UCSD-AML1 (cell line): ENCODE measurements at regions not wholly inside any gene's neighbourhood (a gene's known extent, or its start where the extent isn't known, plus 50 kb on each side); places are given as distances from the start of the nearest gene placed in this dataset.
"Not testable (repeated sequence)": the region's sequence is repeated elsewhere in the genome, so short reads cannot be mapped to it uniquely, and the experiment has no call there.

Source experiments
- DNase-seq: peaks from one replicate; lab custom pipeline; 2025; ENCODE audit not compliant: unreplicated experiment; lab: John Stamatoyannopoulos, UW

DNA sequence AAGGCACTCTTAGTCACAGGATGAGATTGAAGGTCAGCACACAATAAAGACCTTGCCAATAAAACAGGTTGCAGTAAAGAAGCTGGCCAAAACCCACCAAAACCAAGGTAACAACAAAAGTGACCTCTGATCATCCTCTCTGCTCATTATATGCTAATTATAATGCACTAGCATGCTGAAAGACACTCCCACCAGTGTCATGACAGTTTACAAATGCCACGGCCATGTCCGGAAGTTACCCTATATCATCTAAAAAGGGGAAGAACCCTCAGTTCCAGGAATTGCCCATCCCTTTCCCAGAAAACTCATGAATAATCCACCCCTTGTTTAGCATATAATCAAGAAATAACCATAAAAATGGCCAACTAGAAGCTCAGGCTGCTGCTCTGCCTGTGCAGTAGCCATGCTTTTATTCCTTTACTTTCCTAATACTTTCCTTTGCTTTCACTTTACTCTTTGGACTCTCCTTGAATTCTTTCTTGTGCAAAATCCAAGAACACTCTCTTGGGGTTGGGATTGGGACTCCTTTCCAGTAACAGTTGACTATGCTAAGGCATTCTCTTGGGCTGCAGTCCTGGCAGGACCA is 527.3 kb upstream of the MAP3K7 start:
- DNase-seq: no peak

DNA sequence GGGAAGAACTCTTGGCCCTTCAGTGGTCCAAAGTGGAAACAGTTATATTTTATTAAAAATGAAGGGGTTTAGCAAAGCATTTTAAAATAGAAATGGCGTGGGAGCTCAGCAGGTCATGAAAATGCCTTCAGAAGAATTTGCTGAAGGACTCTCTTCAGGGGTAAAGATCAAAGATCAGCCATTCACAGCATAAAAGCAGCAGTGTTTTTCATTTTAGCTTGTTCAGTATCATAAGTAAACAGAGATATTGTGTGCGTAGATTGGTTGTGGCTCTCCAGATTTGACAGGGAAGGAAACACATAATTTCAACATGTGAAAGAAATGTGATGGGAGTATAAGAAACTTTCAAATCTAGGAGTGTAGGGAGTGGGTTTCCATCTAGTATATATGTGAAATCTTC is 519.2 kb upstream of the MAP3K7 start:
- no peak for DNase-seq

DNA sequence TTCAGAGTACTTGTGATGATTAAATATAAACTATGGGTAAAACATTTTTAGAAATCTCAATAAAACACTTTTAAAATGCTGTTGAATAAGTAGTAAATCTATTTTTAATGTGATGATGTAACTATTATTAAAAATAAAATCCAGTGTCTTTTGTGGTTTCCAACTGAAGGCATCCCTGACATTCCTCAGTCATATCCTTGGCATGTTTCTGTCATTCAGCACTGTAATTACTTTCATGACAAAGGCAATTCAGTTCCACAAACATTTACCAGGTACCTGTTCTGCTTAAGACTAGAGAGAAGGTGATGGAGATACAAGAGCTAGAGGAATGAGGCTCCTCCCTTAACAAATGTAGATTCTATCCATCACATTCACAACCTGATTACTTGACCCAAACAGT is 518.7 kb upstream of the MAP3K7 start:
- no peak for DNase-seq

DNA sequence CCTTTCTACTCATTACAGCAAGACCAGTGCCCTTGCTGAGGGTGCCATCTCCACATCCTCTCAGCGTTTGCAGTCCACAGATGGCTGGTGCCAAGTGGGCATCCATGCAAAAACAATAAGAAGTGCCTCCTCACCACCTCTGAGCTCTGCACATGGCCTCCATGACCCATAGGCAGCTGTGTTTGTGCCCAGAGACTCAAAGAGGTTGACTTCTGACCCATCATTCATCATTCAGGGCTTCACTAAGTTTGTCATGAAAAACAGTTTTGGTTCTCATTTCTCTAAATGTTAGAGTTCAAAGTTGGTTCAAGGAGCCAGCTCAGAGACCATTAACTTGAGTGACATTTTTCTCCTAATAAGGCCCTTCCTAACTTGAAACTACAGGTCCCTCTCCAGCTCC is 512.6 kb upstream of the MAP3K7 start:
- no peak for DNase-seq

DNA sequence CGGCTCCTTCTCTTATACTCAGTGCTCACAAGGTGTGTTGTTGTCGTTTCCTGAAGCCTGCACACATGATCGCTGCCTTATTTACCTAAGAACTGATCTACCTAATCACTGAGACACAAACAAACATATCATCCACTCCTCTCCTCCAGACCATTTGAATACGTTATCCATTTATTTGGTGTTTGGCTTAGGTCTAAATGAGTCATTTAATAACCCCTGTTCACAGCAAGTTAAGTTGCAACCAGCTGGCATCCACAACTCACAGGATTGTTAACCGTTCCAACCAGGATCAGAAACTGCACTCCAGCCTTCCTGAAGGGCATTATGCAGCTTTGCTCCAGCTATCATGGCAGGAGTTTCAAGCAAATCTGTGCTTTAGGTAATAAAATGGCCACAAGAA is 511.1 kb upstream of the MAP3K7 start:
- no peak for DNase-seq

DNA sequence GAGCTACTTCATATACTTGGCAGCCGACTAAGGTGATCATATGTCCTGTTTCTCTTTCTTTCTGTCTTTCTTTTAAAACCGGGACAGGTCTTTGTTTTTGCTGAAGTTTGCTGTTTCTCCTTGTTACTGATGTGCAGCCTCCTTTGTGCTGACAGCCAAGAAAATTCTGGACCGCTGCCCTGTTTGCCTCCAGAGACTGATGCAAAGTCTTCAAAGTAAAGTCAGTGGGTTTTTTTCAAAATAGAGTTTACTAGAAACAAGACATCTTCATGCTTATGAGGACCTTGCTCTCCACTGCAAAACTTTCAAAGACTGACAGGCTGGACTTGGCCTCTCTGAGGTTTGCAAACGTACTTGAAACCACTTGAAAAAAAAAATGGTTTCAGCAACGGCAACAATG is 510.5 kb upstream of the MAP3K7 start:
- no peak for DNase-seq

DNA sequence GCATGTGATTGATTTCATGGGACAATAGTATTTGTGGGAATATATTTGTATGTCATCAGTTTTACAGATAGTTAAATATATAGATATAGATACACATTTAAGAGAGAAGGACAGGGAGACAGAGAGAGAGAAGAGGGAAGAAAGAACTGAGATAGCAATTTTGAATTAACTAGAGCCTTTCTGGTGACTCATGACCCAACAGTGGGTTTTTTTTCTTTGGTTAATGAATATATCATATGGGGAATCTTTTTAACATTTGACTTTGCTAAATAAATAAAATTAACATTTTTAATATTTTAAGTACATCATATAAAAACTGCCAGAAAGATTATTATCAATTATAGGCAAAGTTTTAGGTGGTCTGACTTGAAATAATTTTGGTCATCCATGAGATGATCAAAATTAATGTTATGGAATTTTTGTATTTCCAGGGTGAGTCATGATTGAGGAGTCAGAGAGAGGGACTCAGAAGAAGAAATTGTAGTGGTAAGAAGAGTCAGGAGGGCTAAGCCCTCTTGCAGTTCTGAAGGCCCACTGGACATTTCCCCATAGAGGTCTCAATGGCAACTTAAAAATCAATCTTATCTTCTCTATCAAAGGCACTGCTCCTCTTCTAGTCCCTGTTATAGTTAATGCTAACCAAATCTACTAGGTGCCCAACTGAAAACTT is 508.1 kb upstream of the MAP3K7 start:
- no peak for DNase-seq

DNA sequence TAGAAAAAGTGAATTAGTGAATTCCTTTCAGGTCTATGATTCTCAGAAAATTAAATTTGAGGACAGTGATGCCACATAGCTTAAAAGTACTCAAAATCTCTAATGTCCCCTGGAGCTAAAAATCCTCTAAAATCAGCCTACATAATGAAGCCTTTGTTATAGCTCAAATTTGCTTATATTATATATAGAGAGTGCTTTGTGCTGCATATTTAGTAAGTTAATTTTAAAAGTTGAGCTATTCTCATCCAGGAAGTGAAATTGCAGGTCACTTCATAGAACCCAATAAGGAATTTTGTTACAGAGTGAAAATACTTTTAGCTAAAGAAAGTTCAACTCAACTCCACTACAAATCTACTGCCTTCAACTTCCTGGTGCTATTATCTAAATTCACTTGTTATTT is 507.5 kb upstream of the MAP3K7 start:
- DNase-seq: no peak

DNA sequence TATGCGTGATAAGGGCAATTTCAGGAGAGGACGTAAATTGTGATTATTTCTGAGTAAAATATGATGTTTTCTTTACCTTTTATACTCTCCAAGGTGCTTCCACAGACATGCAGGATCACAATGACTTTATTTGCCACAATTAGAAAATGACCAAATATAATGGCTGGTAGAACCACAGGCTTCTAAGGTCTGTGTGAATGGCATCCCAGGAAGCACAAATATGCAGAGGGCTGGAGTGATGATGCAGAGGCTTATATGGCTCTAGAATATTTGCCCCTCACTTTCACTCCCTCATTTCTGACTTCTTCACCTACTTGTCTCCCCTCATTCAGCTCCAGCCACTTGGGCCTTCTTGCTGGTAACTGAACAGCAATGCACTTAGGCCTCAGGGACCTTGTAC is 502.1 kb upstream of the MAP3K7 start:
- no peak for DNase-seq

DNA sequence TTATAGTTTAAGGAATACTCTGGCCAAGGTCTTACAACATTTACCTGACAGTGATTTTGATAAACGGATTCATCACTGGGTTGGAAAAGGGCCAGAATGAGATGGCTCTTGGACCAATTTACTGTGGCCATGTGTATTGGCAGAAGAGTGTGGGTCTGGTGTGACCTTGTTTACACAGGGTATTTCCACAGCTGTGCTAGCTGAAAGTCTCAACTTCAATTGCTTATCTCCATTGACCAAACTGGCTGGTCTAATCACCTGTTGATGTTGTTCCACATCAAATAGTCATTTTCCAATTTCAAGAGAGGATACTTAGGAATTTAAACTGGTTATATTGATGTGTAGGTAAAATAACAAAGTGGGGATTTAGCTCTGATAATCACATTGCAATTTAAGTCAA is 501.6 kb upstream of the MAP3K7 start:
- DNase-seq: no peak

DNA sequence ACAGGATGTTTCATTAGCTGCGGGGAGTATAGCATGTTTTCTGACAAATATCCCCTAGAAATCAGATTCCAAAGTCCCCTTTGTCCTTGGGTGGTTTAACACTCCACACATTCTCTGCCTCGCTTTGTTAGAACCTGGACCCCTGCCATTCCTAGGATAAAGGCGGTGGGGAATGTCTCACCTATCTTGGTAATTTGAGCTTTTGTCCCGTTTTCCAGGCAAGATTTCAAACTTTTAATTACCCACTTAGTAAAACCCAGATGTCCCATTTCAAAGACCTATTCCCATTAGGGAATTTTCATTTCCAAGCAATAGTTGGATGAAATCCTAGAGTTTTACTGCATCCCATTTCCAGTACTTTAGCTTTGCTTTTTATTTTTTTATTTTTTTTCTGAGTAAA is 501.0 kb upstream of the MAP3K7 start:
- no peak for DNase-seq

DNA sequence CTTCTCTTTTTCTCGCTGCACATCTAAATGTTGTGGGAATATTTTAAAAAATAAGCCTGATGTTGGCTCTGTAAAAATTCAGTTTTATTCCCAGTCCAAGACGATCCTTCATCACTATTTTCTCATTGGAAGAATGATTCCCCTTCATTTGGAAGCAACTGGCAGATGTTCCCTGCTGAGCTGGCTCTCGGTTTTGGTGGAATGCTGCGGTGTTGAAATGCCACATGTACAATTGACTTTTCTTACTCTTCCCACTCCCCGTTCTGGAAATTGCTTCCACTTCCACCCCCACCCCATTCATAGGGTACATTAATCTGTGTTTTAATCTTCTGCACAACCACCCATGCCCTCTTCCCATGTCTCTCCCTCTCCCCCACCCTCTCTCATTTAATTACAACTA is 496.3 kb upstream of the MAP3K7 start:
- no peak for DNase-seq

DNA sequence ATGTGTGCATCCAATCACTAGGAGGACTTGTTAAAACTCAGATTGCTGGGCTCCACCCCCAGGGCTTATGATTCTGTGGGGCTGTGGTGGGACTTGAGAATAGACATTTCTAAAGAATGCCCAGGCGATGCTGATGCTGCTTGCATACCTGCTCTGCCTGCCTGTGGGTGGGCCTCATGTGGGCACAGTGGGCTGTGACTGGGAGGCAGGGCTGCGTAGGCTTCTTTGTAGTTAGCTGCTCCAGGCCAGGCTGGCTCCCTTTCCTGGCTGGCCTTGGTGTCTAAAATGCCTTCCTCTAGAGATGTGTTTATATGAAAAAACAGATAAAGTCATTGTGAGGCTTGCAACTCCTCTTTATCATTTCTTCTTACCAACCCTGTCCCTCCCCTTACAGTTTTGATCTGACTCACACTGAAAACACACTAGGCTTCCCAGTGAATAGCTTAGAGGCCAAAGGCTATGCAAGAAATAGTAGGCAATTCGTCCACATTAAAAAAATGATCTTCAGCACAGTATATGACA is 495.5 kb upstream of the MAP3K7 start:
- DNase-seq: no peak

DNA sequence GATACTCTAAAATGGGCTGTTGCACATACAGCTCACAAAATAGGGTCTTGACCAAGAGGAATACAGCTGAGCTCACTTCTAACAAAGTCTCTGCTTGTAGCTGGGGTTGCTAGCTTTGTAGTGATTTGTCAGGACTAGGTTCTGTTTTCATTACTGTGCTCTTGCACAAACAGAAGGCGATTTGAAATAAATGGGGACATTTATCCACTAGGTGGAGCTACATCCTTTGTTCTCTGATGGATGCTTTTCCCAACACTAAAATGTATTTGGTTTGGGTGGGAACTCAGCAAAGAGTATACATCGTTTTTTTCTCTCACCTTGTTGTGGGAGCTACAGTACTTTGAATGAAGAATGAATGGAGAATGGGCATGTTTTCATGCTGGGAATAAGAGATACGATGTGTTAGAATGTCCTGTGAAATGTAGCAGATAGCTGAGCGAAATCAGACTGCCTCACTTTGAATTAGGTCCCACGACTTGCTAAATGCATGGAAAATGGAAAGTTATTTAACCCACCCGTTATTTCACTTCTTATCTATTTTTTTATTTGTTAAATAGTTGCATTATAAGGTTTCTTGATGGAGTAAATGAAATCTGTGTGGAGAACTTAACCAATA is 494.7 kb upstream of the MAP3K7 start:
- no peak for DNase-seq

DNA sequence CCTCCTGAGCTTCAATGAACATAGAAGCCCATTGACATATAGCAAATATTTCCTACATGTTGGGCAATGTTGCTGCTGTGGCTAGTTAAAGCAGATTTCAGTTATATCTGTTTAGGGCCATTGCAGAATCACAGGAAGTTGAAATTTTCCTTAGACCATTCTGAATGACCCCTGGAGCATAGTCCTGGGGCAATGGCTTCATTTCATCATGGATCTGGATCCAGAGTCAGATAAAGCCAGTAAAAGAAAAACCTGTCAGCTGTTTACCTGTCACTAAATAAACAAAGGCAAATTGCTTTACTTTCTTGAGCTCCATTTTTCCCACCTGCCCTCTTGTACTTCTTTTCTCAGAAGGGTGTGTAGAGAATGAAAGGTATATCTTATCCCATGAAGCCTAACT is 494.0 kb upstream of the MAP3K7 start:
- DNase-seq: no peak

DNA sequence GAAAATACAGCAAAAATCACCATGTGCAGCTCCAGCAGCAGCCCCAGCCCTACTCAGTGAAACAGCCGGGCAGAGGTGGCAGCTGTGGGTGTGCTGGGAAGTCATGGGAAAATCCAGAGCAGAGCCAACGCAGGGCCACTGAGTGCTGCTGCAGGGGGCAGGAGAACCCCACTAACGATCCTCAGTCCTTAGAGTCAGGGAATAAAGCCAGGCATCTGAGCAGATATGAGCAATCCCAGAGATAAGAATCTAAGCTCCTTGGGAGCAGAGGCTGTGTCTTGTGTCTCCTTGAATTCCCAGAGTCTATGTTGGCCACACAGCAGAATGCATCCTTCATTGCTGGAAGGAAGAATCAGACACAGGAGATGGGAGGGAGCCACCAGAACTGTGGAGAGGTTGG is 493.1 kb upstream of the MAP3K7 start:
- no peak for DNase-seq

DNA sequence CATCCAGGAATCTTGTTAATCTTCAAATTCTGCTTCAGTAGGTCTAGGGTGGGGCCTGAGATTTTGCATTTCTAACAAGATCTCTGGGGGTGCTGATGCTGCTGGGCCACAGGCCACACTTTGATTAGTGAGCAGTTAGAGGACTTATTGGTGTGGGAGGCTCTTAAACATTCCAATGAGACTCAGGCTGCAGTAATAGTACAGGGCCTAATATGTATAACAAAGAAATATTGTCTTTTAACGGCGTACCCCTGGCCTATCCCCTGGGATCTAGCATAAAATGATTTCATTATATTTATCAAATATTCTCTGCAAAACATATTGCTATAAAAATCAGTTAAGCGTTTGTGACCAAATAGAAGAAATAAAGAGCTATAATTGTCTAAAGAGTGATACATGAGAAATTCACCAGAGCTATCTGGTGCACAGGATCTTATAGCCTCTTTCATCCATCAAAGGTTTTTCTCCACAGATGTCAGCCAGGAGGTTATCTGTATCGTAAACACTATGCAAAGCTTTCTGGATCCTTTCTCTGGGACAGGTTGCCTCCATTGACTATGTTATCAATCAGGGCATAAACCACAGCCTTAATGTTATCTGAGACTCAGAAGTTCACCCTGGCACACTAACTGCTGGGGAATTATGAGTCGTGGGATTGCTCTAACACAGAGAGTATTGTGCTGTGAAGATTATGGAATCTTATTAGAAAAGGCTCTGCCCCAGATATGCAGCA is 488.5 kb upstream of the MAP3K7 start:
- DNase-seq: no peak

DNA sequence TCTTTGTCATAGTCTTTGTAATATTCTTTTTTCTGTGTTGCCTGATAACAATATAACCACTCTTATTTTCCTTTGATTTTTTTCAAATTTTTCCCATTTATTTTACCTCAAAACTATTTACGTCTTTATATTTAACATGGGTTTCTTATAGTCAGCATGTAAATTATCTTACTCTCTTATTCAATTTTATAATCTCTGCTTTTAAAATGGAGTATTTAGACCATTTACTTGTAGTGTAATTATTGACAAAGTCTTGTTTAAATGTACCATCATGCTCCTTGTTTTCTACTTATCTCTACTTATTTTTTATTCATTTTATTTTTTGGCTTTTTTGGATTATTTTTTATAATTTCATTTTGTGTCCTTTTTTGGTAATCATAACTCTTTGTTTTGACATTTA is 476.5 kb upstream of the MAP3K7 start:
- no peak for DNase-seq

DNA sequence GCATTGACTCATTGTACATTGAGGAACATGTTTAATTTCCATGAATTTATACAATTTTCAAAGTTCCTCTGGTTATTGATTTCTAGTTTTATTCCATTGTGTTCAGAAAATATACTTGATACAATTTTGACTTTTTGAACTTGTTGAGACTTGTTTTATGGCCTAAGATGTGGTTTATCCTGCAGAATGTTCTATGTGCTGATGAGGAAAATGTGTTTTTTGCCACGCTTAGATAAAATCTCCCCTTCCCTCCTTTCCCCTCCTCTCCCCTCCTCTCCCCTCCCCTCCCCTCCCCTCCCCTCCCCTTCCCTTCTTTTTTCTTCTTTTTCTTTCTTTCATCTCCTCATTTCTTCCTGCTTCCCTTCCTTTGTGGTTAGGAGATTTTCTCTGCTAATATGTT is 470.8 kb upstream of the MAP3K7 start:
- no peak for DNase-seq

DNA sequence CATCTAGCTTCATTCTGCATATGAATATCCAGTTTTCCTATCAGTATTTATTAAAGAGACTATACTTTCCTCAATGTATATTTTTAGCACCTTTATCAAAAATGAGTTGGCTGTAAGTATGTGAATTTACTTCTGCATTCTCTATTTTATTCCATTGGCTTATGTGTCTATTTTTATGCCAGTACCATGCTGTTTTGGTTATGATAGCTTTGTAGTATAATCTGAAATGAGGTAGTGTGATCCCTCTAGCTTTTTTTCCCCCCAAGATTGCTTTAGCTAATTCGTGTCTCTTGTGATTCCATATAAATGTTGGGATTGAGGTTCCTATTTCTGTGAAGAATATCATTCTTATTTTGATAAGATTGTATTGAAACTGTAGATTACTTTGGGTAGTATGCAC is 469.1 kb upstream of the MAP3K7 start:
- DNase-seq: no peak

DNA sequence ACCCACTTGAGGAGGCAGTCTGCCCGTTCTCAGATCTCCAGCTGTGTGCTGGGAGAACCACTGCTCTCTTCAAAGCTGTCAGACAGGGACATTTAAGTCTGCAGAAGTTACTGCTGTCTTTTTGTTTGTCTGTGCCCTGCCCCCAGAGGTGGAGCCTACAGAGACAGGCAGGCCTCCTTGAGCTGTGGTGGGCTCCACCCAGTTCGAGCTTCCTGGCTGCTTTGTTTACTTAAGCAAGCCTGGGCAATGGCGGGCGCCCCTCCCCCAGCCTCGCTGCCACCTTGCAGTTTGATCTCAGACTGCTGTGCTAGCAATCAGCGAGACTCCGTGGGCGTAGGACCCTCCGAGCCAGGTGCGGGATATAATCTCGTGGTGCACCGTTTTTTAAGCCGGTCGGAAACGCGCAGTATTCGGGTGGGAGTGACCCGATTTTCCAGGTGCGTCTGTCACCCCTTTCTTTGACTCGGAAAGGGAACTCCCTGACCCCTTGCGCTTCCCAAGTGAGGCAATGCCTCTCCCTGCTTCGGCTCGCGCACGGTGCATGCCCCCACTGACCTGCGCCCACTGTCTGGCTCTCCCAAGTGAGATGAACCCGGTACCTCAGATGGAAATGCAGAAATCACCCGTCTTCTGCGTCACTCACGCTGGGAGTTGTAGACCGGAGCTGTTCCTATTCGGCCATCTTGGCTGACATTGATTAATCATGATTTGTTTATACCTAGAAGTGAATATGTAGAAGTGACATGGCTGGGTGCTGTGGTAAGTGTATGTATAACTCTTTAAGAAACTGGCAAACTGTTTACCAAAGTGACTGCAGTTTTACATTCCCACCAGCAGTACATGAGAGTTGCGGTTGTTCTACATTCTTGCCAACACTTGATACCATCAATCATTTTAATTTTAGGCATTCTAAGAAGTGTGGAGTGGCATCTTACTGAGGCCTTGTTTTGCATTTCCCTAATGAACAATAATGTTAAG is 465.9 kb upstream of the MAP3K7 start:
- DNase-seq: not testable (repeated sequence)
